GM20000 (cell line): ENCODE measurements at regions not wholly inside any gene's neighbourhood (a gene's known extent, or its start where the extent isn't known, plus 50 kb on each side); places are given as distances from the start of the nearest gene placed in this dataset.

Experiments
- DNase-seq: peaks from one replicate; pipeline ENCODE4 v3.0.0; 2012; ENCODE audit warnings: low spot score
- TF ChIP-seq, protein P1 (sequence below): IDR thresholded peaks from 2 replicates; pipeline ENCODE4 v1.5.1; 2012; ENCODE audit warnings: mild to moderate bottlenecking, control low read depth; ENCODE audit errors: extremely low read depth, missing control alignments

DNA sequence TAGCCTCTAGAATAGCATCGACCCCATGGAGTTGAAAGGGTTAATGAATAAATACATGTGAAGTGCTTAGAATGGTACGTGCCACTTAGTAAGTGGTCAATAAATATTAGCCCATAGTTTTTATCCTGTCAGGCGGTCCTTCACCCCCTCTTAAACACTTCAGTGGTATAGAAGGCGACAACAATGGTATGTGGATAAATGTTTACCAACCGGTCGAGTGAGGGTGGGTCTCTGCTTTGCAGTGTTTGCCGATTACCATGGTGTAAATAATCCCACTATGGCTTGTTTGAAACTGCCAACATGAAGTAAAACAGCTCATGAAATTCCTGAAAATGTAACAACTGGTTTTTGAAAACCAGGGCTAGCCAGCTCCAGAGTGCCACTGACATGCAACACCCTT is 541.2 kb downstream of the BUD13 start:
- TF ChIP-seq, protein P1, sequence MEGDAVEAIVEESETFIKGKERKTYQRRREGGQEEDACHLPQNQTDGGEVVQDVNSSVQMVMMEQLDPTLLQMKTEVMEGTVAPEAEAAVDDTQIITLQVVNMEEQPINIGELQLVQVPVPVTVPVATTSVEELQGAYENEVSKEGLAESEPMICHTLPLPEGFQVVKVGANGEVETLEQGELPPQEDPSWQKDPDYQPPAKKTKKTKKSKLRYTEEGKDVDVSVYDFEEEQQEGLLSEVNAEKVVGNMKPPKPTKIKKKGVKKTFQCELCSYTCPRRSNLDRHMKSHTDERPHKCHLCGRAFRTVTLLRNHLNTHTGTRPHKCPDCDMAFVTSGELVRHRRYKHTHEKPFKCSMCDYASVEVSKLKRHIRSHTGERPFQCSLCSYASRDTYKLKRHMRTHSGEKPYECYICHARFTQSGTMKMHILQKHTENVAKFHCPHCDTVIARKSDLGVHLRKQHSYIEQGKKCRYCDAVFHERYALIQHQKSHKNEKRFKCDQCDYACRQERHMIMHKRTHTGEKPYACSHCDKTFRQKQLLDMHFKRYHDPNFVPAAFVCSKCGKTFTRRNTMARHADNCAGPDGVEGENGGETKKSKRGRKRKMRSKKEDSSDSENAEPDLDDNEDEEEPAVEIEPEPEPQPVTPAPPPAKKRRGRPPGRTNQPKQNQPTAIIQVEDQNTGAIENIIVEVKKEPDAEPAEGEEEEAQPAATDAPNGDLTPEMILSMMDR = no peak
- no peak for DNase-seq

DNA sequence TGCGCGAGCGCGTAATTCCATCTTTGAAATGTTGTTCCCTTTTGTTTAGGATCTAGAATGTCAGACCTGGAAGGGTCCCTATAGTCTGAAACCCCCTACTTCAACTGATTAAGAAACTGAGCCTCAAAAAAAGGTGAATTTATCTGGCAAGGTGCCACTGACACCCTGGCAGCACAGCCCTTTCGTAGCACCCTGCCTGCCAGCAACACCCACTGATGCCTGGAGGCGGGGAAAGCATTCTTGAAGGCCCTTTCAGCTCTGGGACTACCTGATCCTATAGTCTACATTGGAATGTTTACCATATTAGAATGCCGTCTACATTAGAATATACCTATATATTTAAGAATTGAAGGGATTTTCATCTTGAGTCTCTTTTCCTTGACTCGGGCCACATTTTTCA is 542.3 kb downstream of the BUD13 start:
- TF ChIP-seq, protein P1 = no peak

GRCh38 chr11:116229236-116229970 is 543.4 kb downstream of the BUD13 start:
- DNase-seq = no peak
- TF ChIP-seq, protein P1 = no peak

More for the DNA sequence above, 542.3 kb downstream of the BUD13 start:
- DNase-seq = no peak

- no peak for DNase-seq
- TF ChIP-seq, protein P1 = no peak
These were observed 546.1 kb downstream of the BUD13 start for GRCh38 chr11:116226731-116227130.

GRCh38 chr11:116225784-116226585 is 546.8 kb downstream of the BUD13 start:
- no peak for DNase-seq
- TF ChIP-seq, protein P1 = no peak

GRCh38 chr11:116225236-116225635 is 547.6 kb downstream of the BUD13 start:
- TF ChIP-seq, protein P1 = no peak
- no peak for DNase-seq

- no peak for DNase-seq
- TF ChIP-seq, protein P1 = no peak
These were observed 547.9 kb downstream of the BUD13 start for GRCh38 chr11:116224889-116225200.
